Peyer's patch (tissue), 4 donors: ENCODE measurements at regions not wholly inside any gene's neighbourhood (a gene's known extent, or its start where the extent isn't known, plus 50 kb on each side); places are given as distances from the start of the nearest gene placed in this dataset.

Source experiments
- POLR2A ChIP-seq, 2 donors: fragments of 450-650 bp; IDR thresholded peaks; one replicate each; pipeline ENCODE4 v1.5.1; 2017; ENCODE audit warnings: antibody characterized with exemption in 2 of 2, mild to moderate bottlenecking in 2 of 2, moderate library complexity in 2 of 2
- TF ChIP-seq, protein P1 (sequence below), 6 experiments: fragments of 450-650 bp in 4 of 6; fragments of 200-600 bp in 2 of 6; sonication (generic) in 1 of 6; IDR thresholded peaks; one replicate each; pipeline ENCODE4 v1.5.1; 2017 to 2019; ENCODE audit warnings: antibody characterized with exemption in 6 of 6, mild to moderate bottlenecking in 3 of 6, moderate library complexity in 1 of 6

DNA sequence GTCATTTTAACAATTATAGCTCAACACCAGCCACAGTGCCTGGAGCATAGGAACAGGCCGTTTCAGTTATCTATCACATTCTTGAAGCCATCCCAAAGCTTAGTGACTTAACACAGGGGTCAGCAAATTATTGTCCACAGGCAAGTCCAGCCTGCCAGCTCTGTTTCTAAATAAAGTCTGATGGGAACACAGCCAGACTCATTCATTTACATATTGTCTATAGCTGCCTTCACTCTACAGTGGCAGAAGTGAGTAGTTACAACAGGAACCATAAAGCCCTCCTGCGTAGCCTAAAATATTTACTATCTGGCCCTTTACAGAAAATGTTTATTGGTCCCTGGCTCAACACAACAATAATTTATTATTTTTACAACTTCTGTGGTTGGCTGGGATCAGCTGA is 407.5 kb upstream of the AUTS2 start:
- no peak for TF ChIP-seq POLR2A (IDR thresholded peaks at IDR 0.05)
- TF ChIP-seq, protein P1, sequence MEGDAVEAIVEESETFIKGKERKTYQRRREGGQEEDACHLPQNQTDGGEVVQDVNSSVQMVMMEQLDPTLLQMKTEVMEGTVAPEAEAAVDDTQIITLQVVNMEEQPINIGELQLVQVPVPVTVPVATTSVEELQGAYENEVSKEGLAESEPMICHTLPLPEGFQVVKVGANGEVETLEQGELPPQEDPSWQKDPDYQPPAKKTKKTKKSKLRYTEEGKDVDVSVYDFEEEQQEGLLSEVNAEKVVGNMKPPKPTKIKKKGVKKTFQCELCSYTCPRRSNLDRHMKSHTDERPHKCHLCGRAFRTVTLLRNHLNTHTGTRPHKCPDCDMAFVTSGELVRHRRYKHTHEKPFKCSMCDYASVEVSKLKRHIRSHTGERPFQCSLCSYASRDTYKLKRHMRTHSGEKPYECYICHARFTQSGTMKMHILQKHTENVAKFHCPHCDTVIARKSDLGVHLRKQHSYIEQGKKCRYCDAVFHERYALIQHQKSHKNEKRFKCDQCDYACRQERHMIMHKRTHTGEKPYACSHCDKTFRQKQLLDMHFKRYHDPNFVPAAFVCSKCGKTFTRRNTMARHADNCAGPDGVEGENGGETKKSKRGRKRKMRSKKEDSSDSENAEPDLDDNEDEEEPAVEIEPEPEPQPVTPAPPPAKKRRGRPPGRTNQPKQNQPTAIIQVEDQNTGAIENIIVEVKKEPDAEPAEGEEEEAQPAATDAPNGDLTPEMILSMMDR (IDR thresholded peaks at IDR 0.05), result no peak
